Fibroblast of peridontal ligament (primary cell): ENCODE measurements at regions not wholly inside any gene's neighbourhood (a gene's known extent, or its start where the extent isn't known, plus 50 kb on each side); places are given as distances from the start of the nearest gene placed in this dataset.

Experiments
- DNase-seq: peaks from one replicate; pipeline ENCODE4 v3.0.0-alpha.2; 2010; ENCODE audit errors: extremely low read depth

DNA sequence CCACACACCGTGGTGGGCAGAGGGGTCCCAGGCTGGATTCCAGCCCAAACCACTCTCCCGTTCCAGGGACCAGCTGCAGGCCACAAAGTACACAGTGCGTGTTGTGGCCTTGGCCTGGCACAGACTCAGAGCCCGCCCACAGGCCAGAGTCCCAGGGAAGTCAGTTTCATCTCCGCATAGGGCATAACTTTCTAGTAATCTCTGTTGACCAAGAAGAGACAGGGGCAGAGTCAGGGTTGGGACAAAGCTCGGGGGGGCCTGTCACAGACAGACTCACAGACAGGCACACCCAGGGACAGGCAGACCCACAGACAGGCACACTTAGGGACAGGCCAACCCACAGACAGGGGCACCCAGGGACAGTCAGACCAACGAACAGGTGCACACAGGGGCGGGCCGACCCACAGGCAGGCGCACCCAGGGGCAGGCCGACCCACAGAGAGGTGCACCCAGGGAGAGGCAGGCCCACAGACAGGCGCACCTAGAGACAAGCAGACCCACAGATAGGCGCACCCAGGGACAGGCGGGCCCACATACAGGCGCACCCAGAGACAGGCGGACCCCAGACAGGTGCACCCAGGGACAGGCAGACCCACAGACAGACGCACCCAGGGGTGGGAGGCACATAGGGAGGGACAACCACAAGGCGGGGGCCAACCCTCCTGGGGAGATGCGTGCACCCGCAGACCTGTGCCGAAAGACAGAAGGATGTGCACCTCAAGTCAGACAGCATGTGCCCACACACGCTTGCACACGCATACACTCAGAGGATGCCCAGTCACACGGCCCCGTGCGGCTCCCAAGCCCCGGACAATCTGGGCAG is 323.3 kb upstream of the RTL1 start:
- no peak for DNase-seq

DNA sequence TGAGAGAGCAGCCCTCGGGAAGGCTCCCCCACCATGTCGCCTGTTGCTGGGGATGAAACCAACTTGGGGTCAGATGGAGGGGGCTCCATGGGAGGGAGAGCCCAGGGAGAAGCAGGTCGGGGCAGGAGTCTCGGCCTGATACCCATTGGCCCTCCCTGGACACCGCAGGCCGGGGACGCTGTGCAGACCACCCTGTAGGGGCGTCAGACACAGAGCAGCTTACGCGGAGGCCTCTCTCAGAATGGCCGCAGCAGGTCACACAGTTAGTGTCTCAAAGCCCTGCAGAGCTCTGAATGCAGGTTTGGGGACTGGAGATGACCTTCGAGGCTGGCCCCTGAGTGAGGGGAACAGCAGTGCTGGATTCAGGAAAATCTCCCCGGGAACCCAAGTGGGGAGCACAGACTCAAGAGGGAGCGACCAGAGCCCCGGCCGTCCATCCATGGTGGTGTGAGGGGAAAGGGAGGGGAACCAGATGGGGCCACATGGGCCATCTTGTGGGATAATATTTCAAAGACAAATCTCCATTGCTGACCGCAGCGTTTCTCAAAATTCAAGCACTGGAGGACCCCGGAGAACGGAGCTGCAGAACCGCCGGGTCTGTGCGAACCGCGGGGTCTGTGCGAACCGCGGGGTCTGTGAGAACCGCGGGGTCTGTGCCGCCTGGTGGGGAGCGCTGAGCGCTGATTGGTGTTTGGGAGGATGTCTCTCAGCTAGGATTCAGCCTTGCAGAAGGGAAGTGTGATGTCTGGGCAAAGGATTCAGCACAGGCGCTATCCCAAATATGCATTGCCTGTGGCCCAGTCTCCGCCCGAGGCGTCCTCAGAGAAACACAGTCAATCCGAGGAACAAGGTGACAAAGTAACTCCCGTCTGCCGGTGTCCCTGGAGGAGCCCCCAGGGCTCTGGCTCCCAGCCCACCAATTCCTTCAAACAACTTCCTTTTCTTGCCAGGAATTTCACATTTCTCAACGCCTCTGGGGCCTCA is 324.4 kb upstream of the RTL1 start:
- DNase-seq = no peak

DNA sequence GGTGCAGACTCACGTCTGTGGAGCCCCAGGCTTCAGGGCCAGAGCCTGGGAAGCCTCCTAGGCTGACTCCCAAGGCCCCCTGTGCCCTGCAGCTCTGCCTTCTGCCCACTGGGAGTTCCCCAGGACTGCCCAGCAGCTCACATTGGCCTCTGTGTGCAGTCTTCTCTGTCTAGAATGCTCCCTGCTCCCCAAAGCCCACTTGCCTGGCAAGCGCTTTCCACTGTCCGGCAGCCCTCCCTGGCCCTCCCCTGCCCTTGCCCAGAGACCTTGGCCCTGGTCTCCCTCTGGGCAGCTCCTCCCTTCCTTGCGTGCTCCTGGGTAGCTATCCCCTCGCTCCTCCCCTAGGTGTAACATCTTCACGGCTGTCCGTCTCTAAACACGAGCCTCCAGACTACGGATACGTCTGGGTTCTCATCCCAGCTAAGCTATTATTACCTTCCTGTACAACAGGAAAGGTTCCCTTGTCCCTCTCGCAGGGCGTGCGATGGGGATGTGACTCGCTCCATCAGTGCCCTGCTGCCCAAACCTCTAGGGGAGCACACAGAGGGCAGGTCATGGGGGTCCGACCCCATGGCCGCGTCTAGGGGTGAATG is 325.5 kb upstream of the RTL1 start:
- DNase-seq = no peak

DNA sequence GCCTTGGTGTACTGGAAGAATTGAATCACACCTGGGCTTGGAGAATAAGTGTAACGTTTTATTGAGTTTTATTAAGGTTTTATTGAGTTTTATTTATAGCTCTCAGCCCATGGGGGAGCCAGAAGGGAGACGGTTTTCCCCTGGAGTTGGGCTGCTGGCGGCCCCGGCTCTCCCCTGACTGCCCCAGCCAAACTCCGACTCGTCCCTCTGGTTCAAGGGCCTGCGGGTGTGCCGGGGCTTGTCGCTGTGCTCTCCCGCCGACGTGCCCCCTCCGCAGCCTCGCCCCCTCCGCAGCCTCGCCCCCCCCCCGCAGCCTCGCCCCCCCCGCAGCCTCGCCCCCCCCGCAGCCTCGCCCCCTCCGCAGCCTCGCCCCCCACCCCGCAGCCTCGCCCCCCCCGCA is 326.1 kb upstream of the RTL1 start:
- DNase-seq = no peak

DNA sequence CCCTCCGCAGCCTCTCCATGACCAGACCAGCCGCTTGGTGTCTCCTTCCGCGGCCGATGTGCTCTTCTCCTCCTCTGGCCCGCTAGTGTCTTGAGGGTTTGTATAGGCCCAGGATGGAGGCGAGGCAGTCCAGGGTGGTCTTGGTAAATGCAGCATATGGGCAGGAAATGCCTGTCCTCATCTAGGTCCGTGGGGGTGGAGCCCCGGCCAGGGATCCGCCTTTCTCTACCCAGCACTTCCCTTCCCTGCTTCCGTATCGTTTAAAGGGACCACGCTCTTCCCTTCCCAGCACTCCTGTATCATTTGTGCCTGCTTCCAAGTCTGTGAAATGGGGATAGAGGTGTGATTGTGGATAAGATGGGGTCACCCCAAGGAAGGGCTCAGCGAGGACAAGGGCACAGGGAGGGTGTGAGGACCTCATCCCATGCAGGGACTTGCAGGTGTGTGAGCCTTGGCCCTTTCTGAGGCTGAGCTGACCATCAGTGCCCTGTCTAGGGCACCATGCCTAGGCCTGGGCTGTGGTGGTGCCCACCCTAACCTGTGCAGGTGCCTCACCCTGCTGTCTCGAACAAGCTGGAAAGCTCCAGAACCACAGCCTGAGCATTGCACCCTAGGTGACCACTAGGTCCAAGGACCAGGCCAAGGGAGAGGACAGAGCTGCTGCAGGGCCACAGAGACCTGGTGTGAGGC is 326.8 kb upstream of the RTL1 start:
- DNase-seq = no peak

DNA sequence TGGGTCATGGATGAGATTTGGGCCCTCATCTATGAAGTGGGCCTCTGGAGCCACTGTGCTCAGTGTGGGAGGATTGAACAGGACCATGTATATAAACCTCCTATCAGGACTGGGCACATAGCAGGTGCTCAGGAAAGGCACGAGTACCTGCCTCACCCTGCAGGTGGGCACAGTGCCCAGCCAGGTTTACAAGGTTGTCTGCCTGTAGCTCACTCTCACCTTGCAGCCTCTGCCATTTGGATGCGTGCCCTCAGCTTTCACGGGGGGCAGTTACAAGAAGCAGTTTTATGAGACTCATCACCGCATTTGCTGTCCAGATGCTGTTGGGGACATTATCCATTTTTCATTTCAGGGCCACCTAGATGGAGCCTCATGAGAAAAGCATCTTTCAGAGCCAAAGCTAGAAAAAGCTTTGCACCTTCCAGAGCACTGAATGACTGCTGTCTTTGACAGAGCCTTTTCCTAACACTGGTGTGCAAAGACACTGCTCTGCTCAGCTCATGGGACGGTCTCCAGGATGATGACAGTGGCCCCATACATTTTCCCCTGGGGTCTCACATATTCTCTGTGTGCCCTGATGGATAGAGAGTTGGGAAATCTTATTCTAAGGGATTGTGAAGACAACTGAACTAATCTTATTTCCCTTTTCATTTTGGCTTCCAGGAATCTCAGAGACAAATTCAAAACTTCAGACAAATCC is 327.5 kb upstream of the RTL1 start:
- no peak for DNase-seq

DNA sequence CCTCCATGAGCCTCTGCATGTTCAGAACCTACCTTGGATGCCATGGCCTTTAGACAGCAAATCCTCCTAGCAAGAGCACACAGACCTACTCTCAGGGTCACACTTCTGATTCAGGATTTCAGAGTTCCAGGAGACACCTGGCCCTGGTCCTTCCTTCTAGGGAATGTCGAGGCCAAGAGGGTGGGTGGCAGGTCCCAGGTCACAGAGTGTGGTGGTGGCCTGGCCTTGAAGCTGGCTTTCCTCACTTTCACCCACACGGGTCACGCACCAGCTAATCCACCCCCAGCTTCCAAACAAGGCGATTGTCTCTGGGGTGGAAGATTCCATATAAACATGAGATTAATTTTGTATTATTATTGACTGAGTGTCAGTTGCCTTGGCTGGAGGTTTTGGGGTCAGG is 328.3 kb upstream of the RTL1 start:
- no peak for DNase-seq

DNA sequence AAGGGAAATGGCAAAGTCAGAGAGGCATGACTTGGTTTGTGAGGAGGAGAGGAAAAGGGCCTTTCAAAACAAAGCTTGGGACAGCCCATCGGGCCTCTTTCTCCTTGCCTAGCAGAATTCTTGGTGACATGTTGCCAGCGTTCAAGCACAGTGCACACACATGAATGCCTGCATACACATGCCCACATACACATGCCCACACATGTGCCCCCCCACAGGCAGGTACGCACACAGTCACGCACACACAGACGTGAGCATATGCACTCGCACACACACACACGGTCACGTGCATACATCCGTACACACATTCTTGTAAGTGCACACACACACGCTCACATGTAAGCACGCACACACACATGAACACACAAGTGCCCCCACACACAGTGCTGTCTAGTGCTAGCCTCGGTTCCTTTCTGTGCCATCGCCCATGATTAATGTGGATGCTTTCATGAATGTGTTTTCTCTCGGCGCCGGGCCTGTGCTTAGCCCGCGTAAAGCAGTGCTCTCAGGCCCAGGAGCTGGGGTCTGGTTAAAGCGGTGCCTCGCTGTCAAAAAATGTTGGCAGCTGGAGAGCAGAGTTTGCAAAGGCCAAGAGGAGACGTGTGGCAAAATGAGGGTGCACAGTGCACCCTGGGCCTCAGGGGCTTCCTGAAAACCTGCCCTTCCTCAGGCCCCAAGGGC is 328.8 kb upstream of the DIO3 start:
- no peak for DNase-seq

DNA sequence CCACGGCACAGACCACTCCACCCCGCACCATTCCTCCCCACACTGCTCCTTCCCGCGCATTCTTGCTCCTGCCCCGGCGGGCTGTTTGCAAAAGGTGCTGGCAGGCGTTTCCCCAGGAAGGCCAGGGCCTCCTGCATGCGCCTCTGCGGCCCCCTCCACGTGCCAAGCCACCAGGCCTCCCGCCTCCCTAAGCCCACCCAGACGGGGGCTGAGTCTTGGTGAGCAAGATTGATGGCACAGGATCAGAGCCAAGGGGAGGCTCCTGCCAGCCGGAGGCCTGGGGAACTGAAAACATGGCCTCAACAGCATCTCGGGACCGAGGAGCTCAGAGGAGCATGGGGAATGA is 328.3 kb upstream of the DIO3 start:
- no peak for DNase-seq

DNA sequence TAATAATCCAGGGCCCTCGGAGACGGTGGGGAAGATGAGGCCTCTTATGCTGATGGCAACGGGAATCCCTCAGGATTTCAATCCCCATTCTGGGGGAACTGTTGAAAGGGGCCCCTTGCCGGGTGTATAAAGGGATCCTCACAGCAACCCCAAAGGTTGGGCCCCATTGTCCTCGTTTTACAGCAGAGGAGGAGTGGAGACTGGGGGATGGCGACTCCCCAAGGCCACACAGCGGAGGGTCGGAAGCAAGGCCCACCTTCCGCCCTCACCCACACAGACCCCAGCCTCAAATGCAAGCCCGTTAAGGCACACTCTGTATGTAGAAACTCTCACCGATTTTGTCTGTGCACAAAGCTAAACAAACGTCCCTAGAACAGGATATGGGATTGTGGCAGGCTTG is 327.9 kb upstream of the DIO3 start:
- no peak for DNase-seq

DNA sequence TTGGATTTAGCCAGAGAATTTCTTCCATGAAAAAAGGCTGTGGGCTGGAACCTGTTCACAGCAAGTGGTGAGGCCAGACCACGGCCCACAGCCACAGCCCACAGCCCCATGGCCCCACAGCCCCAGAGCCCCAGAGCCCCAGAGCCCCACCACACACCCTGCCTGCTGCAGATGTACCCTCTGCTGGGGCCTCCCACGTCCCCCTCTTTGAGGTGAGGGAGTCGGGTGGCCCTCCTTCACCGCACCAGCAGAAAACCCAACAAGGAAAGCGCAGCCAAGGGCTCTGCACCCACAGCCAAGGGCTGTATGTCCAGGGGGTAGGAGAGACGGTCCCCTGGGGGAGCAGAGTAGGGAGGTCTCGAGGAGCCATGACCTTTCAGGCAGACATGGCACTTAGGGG is 327.5 kb upstream of the DIO3 start:
- no peak for DNase-seq

DNA sequence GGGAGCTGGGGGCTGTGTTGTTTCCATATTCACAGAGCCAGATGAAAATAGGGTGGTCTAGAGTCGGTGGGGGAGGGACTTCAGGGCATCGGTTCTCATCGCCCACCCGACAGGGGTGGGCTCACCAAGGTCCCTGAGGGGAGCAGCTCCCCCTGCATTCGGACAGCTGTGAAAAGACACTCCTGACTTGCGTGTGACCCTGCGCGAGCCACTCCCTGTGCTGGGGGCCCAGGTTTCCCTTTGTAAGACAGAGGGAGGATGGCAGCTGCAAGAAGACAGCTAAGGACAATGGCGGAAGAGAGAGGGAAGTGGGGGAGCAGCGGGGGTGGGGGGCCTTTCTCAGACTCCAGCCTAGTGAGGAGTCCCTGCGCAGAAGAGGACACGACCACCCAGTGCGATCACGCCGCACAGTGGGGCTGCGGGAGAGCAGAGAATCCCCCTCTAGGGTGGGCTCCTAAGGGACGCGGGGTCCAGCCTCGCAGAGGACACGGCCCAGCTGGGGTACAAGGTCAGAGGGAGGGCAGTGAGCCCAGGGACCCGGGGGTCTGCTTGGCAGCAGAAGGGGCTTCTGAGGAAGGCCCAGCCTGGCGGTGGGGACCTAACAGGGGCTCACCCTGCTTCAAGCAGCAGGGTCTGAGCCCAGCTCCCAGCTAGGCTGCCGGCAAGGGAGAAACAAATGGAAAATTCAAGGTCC is 326.9 kb upstream of the DIO3 start:
- no peak for DNase-seq

DNA sequence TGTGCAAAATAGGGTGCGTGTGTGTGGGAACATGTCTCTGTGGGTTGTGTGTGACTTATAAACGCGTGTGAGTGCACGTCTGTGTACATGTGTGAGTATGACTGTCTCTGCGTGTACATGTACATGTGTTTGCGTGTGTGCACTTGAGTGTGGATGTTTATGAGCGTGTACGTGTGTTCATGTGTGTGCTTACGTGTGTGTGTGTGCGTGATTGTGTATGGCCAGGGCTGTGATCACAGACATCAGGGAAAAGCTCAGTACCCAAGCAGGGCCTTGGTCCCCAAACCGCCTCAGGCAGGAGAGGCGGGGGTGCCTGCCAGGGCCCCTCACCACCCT is 326.3 kb upstream of the DIO3 start:
- peak; percentile 1 for DNase-seq

DNA sequence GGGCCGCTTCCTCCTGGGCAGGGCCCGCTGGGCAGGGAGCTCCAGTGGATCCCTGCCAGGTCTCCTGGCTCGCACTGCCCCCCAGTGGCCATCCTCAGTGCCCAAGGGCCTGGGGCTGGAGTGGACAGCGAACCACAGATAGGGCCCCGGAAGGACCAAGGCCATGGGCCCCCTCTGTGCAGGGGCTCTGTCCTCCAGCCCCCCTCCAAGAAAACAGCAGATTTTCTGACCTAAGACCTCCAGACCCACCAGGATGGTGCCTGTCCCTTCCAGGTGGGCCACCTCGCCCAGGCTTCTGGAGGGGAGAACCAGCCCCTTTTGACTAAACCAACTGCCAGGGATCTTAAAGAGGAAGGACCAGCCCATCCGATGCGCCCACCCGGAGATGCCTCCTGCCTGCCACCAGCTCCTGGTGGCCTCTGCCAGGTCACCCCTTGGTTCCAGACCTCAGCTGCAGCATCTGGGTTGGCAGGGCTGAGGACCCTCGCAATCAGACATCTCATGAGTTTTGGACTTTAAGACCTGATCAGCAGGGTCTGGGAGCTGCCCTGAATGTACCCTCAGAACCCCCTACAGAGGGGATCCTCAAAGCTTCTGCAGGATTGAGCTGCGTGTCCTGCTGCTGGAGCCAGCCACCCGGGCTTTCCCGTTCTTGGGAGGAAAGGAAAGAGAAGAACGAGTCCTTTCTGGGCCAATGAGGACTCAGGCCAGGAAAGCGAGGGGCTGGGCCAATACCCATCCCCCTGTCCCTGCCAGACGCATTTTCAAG is 325.8 kb upstream of the DIO3 start:
- peak; percentile 3 for DNase-seq

DNA sequence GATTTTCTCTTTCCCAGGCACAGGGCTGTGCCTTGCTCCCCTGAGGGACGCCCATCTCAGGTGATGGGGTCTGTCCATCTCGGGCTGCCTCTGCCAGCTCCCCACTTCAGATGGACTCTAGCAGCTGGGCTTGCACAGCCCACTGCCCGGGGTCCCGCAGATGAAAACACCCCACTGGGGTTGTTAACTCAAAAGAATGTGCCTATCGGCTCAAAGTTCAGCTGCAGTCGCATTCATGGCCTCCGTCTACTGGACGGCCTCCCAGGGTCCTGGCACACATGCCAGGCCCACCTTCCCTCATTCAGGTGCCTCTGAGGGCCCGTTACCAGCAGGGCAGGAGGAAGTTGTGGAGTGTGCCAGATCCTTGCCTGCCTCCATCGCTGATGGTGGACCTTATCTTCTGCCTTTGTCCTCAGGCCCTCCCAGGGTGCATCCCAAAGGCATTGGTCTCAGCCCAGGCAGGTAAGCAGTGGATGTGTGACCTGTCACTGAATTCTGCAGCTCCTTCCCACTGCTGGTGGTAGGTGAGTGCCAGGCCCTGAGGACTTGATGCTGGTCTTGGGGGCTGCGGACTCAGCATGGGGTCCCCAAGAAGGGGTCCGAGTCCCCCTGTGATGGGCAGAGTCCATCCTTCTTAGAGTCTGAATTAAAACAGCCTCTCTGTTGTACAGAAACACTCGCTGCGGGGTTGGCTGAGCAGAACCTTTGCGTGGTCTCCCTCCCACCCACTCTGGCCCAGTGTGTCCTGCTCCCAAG is 324.6 kb upstream of the DIO3 start:
- DNase-seq = no peak

DNA sequence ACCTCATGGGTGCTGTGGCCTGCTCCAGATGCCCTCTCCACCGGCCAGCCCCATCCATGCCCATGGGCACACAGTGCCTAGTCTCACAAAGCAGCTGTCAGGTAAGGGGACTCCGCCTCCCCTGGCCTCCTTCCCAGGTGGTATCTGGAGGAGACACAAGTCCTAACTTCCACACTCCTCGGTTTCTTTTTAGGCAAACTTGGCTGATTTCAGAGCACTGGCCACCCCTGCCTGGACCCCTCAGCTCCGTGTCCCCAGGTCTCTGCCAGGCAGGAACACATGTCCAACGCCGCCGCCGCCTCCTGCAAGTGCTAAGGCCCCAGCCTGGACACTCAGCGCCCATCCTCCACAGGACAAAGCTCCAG is 324.1 kb upstream of the DIO3 start:
- DNase-seq = no peak

DNA sequence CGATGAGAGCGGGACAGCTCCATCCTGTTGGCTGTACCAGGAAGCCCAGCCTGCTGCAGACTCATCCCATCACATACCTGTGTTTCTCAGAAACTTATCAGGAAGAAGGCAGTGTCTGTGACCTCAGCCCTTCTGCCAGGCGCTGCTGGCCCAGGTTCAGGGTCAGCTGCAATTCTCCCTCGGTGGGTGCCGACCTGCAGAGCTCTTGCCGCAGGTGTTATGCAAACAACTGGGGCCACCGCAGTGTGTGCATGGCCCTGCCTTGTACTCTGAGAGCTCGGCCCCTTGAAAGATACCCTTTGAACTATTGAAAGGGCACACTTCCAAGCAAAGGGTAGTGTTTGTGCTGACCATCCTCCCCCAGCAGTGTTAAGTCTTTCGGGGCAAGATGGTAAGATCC is 322.2 kb upstream of the DIO3 start:
- DNase-seq = no peak

DNA sequence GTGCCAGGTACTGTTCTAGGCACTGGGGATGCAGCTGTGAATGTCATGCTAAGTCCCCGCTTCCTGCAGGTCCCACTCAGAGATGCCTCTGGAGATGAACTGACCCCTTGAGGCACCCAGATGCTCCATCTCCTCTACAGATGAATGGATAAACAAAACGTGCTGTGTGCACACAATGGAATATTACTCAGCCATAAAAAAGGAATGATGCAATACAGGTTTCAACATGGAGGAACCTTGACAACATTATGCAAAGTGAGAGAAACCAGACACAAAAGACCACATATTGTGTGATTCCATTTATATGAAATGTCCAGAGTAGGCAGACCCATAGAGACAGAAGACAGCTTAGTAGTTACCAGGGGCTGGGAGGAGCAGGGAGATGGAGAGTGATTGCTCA is 320.1 kb upstream of the DIO3 start:
- DNase-seq = no peak

DNA sequence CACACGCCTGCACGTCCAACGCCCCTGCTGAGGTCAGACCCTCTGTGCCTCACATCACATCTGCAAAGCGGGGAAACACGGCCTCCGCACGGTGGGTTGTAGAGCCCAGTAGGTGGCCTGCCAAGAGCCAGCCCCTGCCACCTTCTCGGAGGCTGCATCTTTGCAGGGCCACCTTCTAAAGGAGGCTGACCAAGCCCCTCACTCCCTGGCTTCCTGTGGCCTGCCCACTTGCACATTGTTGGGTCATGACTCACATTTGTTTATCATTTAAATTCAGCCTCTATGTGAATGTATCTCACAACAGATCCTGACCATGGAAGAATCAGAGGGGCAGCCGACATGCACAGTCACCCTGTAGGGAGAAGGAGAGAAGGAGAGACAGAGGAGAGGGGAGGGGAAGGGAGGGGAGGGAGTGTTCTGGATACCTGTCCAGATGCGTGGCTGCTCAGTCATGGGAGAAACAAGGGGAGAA is 319.5 kb upstream of the DIO3 start:
- no peak for DNase-seq
